ENCODE measurements at regions not wholly inside any gene's neighbourhood (a gene's known extent, or its start where the extent isn't known, plus 50 kb on each side); places are given as distances from the start of the nearest gene placed in this dataset.

DNA sequence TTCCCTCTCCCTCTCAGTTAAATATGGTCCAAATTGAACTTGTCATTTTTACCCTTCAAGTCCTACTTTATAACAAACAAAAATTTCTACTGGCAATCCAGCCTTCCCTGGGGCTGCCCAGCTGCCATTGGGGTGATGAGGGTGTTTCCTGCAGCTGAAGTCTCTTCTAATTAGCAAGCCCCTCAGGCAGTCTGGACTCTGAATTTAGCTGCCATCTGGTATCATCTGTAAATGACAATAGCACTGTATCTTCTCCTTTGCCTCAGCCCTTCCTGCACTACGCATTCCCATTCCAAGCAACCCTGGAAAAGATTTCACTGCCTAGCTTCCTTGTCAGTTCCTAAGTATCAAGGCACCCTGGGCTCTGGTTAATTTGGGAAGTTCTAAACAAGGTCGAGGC lies 331.1 kb upstream of the KLF12 start:
- Mint-ChIP-seq H3K9me3 (no peaks in the 10 kb centered on the region), H3K27ac (no peak overlapping the region), H3K36me3 (no peaks in the 10 kb centered on the region), H3K4me3 (no peak overlapping the region), H3K4me1 (no peaks in the 10 kb centered on the region), H3K27me3 (peaks cover 15 to 20% of the 10 kb centered on the region in 2 donors)
- H3K27me3 ChIP-seq (replicated peaks in 1 of 2; ENCODE audit: control insufficient read depth in 2 of 2, extremely low read depth in 1 of 2, insufficient read depth in 2 of 2, low read length in 1 of 2), result no peaks in the 10 kb centered on the region
- 50% methylated on average over 2 of the region's 2 CpGs for WGBS (ENCODE audit: insufficient coverage)
- no peak overlapping the region for H3K27ac ChIP-seq (ENCODE audit: low read length)
- no peak overlapping the region for H3K4me3 ChIP-seq (ENCODE audit: control insufficient read depth in 1 of 2, extremely low read depth in 1 of 2, low read length in 1 of 2)
- no peaks in the 10 kb centered on the region for H3K36me3 ChIP-seq (ENCODE audit: control insufficient read depth in 2 of 2, extremely low read depth in 1 of 2, insufficient read depth in 1 of 2, low read length in 1 of 2)
- ATAC-seq (replicated peaks in 1 of 4), result no peak
- POLR2A ChIA-PET, result no interaction called here
- DNase-seq, result no peak
- H3K9me3 ChIP-seq, result no peaks in the 10 kb centered on the region
- H3K4me1 ChIP-seq (ENCODE audit: control insufficient read depth in 1 of 2, extremely low read depth in 1 of 2, insufficient read depth in 2 of 2, low read length in 2 of 2), result no peaks in the 10 kb centered on the region
- CTCF ChIA-PET, result no interaction called here

DNA sequence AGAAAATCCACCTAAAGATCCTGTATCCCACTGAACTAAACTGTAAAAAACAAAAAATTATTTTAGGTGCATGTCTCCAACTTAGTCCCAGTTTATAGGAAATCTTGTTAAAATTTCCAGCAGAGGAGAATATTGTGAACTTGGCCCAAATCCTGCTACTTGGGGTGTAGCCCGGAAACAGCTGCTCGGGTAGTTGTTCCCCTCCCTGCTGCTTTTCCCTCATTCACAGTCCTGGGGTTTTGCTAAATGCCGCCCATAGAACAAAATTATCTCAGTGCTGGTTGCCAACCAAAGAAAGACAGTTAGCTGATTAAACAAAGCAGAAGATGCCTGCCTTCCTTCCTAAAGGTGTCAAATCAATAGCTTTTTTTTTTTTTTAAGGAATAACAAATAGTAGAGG lies 330.5 kb upstream of the KLF12 start:
- no peak for DNase-seq
- Mint-ChIP-seq H3K27me3 (peaks cover 15 to 18% of the 10 kb centered on the region in 2 donors), H3K4me3 (no peak overlapping the region), H3K4me1 (no peaks in the 10 kb centered on the region), H3K36me3 (no peaks in the 10 kb centered on the region), H3K27ac (no peak overlapping the region), H3K9me3 (no peaks in the 10 kb centered on the region)
- H3K4me3 ChIP-seq (ENCODE audit: control insufficient read depth in 1 of 2, extremely low read depth in 1 of 2, low read length in 1 of 2), result no peak overlapping the region
- H3K4me1 ChIP-seq (ENCODE audit: control insufficient read depth in 1 of 2, extremely low read depth in 1 of 2, insufficient read depth in 2 of 2, low read length in 2 of 2), result no peaks in the 10 kb centered on the region
- no peak overlapping the region for H3K27ac ChIP-seq (ENCODE audit: low read length)
- no peaks in the 10 kb centered on the region for H3K27me3 ChIP-seq (replicated peaks in 1 of 2; ENCODE audit: control insufficient read depth in 2 of 2, extremely low read depth in 1 of 2, insufficient read depth in 2 of 2, low read length in 1 of 2)
- WGBS (ENCODE audit: insufficient coverage), result 93% methylated on average over 3 of the region's 3 CpGs
- ChIA-PET POLR2A (no interaction called here), CTCF (no interaction called here)
- H3K36me3 ChIP-seq (ENCODE audit: control insufficient read depth in 2 of 2, extremely low read depth in 1 of 2, insufficient read depth in 1 of 2, low read length in 1 of 2), result no peaks in the 10 kb centered on the region
- no peak for ATAC-seq (replicated peaks in 1 of 4)
- no peaks in the 10 kb centered on the region for H3K9me3 ChIP-seq

DNA sequence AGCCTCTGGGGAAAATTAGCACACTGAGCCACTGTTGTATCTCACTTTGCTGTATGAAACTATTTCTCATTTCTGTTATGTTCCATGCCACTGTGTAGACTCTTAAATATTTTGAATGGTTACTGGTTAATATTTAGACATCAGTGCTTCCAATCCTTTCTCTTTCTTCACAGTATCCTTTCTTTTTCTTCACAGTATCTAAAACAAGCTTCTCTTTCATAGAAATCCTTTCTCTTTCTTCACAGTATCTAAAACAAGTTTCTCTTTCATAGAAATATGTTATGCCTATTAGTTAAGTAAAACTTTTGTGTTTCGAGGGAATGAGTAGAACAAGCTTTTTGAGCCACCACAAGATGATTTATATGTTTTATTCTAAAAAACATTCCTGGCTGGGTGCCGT lies 326.8 kb upstream of the KLF12 start:
- Histone ChIP-seq H3K4me3 (ENCODE audit: control insufficient read depth in 1 of 2, extremely low read depth in 1 of 2, low read length in 1 of 2) (no peak overlapping the region), H3K36me3 (ENCODE audit: control insufficient read depth in 2 of 2, extremely low read depth in 1 of 2, insufficient read depth in 1 of 2, low read length in 1 of 2) (no peaks in the 10 kb centered on the region), H3K27me3 (replicated peaks in 1 of 2; ENCODE audit: control insufficient read depth in 2 of 2, extremely low read depth in 1 of 2, insufficient read depth in 2 of 2, low read length in 1 of 2) (peaks cover 0 to 5% of the 10 kb centered on the region in 2 experiments), H3K4me1 (ENCODE audit: control insufficient read depth in 1 of 2, extremely low read depth in 1 of 2, insufficient read depth in 2 of 2, low read length in 2 of 2) (no peaks in the 10 kb centered on the region), H3K9me3 (no peaks in the 10 kb centered on the region), H3K27ac (ENCODE audit: low read length) (no peak overlapping the region)
- peaks cover 5 to 15% of the 10 kb centered on the region in 2 donors for H3K27me3 Mint-ChIP-seq
- POLR2A ChIA-PET, result no interaction called here
- no peak for DNase-seq
- H3K36me3 Mint-ChIP-seq, result no peaks in the 10 kb centered on the region
- ATAC-seq (replicated peaks in 1 of 4), result no peak
- no peak overlapping the region for H3K27ac Mint-ChIP-seq
- no peaks in the 10 kb centered on the region for H3K9me3 Mint-ChIP-seq
- no peaks in the 10 kb centered on the region for H3K4me1 Mint-ChIP-seq
- CTCF ChIA-PET, result no interaction called here
- WGBS (ENCODE audit: insufficient coverage), result no CpG with 5 or more reads among the region's 2 CpGs
- H3K4me3 Mint-ChIP-seq, result no peak overlapping the region

DNA sequence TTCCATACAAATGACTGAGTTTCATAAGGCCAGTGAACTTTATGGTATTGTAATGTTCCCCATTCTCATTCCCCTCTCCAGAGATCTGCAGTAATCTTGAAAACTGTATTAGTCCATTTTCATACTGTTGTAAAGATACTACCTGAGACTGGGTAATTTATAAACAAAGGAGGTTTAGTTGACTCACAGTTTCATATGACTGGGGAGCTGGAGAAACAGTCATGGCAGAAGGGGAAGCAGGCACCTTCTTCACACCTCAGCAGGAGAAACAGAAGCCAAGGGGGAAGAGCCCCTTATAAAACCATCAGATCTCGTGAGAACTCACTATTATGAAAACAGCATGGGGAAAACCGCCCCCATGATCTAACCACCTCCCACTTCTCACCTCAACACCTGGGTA lies 318.7 kb upstream of the KLF12 start:
- no CpG with 5 or more reads among the region's 2 CpGs for WGBS (ENCODE audit: insufficient coverage)
- Mint-ChIP-seq H3K4me1 (no peaks in the 10 kb centered on the region), H3K27ac (no peak overlapping the region), H3K27me3 (peaks cover 9 to 28% of the 10 kb centered on the region in 2 donors), H3K4me3 (no peak overlapping the region), H3K9me3 (peaks cover 3 to 21% (median 4%) of the 10 kb centered on the region in 3 donors), H3K36me3 (peaks cover 5% of the 10 kb centered on the region)
- no peaks in the 10 kb centered on the region for H3K36me3 ChIP-seq (ENCODE audit: control insufficient read depth in 2 of 2, extremely low read depth in 1 of 2, insufficient read depth in 1 of 2, low read length in 1 of 2)
- ATAC-seq (replicated peaks in 1 of 4) (no peak), DNase-seq (no peak)
- H3K27ac ChIP-seq (ENCODE audit: low read length), result no peak overlapping the region
- no peak overlapping the region for H3K4me3 ChIP-seq (ENCODE audit: control insufficient read depth in 1 of 2, extremely low read depth in 1 of 2, low read length in 1 of 2)
- H3K9me3 ChIP-seq, result no peaks in the 10 kb centered on the region
- ChIA-PET POLR2A (no interaction called here), CTCF (no interaction called here)
- H3K27me3 ChIP-seq (replicated peaks in 1 of 2; ENCODE audit: control insufficient read depth in 2 of 2, extremely low read depth in 1 of 2, insufficient read depth in 2 of 2, low read length in 1 of 2), result peaks cover 0 to 2% of the 10 kb centered on the region in 2 experiments
- H3K4me1 ChIP-seq (ENCODE audit: control insufficient read depth in 1 of 2, extremely low read depth in 1 of 2, insufficient read depth in 2 of 2, low read length in 2 of 2), result no peaks in the 10 kb centered on the region

DNA sequence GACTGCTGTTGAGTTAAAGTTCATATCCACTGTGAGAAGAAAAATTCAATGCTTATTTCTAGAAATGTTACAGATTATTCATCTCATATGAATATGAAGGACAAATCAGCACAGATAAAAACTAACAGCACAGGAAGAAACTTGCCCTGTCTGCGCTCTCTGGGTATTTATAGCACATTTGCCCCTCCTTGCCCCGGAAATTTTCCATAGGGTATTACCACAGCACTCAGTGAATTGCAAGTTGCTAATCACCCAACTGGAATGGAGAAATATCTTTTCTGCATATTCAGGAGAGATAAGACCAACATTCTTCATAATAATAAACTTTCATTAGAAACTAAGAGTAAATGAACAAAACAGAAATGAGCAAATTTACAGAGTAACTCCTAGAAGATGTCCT lies 318.0 kb upstream of the KLF12 start:
- H3K27ac Mint-ChIP-seq, result no peak overlapping the region
- H3K9me3 ChIP-seq, result no peaks in the 10 kb centered on the region
- POLR2A ChIA-PET, result no interaction called here
- H3K27me3 Mint-ChIP-seq, result peaks cover 13 to 27% of the 10 kb centered on the region in 2 donors
- no peaks in the 10 kb centered on the region for H3K4me1 ChIP-seq (ENCODE audit: control insufficient read depth in 1 of 2, extremely low read depth in 1 of 2, insufficient read depth in 2 of 2, low read length in 2 of 2)
- peaks cover 9% of the 10 kb centered on the region for H3K36me3 Mint-ChIP-seq
- H3K9me3 Mint-ChIP-seq, result peaks cover 3 to 21% (median 4%) of the 10 kb centered on the region in 3 donors
- WGBS (ENCODE audit: insufficient coverage), result no CpG with 5 or more reads among the region's 2 CpGs
- no peaks in the 10 kb centered on the region for H3K36me3 ChIP-seq (ENCODE audit: control insufficient read depth in 2 of 2, extremely low read depth in 1 of 2, insufficient read depth in 1 of 2, low read length in 1 of 2)
- no peak overlapping the region for H3K4me3 ChIP-seq (ENCODE audit: control insufficient read depth in 1 of 2, extremely low read depth in 1 of 2, low read length in 1 of 2)
- no peaks in the 10 kb centered on the region for H3K4me1 Mint-ChIP-seq
- DNase-seq, result no peak
- H3K27ac ChIP-seq (ENCODE audit: low read length), result no peak overlapping the region
- H3K4me3 Mint-ChIP-seq, result no peak overlapping the region
- H3K27me3 ChIP-seq (replicated peaks in 1 of 2; ENCODE audit: control insufficient read depth in 2 of 2, extremely low read depth in 1 of 2, insufficient read depth in 2 of 2, low read length in 1 of 2), result peaks cover 0 to 2% of the 10 kb centered on the region in 2 experiments
- no peak for ATAC-seq (replicated peaks in 1 of 4)
- CTCF ChIA-PET, result no interaction called here

DNA sequence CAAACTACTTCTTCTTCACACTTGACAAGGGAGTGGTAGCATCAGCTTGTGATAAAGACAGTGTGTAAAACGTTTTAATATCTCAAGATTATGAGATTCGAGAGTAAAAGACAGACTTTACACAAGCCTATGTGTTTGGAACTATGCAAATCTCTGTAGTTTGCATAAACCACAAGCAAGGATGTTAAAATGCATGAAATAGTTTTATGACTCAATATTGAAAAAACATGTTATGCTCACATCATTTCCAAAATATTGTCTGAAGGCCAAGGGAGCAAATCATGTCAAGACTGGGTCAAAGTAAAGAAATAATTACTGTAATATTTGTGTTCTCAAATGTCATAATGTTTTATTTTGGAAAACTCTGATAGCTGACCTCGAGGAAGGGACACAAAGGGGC lies 316.8 kb upstream of the KLF12 start:
- ChIA-PET CTCF (no interaction called here), POLR2A (no interaction called here)
- Histone ChIP-seq H3K36me3 (ENCODE audit: control insufficient read depth in 2 of 2, extremely low read depth in 1 of 2, insufficient read depth in 1 of 2, low read length in 1 of 2) (no peaks in the 10 kb centered on the region), H3K27ac (ENCODE audit: low read length) (no peak overlapping the region), H3K27me3 (replicated peaks in 1 of 2; ENCODE audit: control insufficient read depth in 2 of 2, extremely low read depth in 1 of 2, insufficient read depth in 2 of 2, low read length in 1 of 2) (peaks cover 0 to 2% of the 10 kb centered on the region in 2 experiments), H3K4me3 (ENCODE audit: control insufficient read depth in 1 of 2, extremely low read depth in 1 of 2, low read length in 1 of 2) (no peak overlapping the region), H3K9me3 (no peaks in the 10 kb centered on the region), H3K4me1 (ENCODE audit: control insufficient read depth in 1 of 2, extremely low read depth in 1 of 2, insufficient read depth in 2 of 2, low read length in 2 of 2) (no peaks in the 10 kb centered on the region)
- DNase-seq (no peak), ATAC-seq (replicated peaks in 1 of 4) (no peak)
- no CpG with 5 or more reads among the region's 3 CpGs for WGBS (ENCODE audit: insufficient coverage)
- Mint-ChIP-seq H3K9me3 (peaks cover 3 to 21% (median 4%) of the 10 kb centered on the region in 3 donors), H3K36me3 (peaks cover 9% of the 10 kb centered on the region), H3K27me3 (peaks cover 13 to 25% of the 10 kb centered on the region in 2 donors), H3K27ac (no peak overlapping the region), H3K4me1 (no peaks in the 10 kb centered on the region), H3K4me3 (no peak overlapping the region)

DNA sequence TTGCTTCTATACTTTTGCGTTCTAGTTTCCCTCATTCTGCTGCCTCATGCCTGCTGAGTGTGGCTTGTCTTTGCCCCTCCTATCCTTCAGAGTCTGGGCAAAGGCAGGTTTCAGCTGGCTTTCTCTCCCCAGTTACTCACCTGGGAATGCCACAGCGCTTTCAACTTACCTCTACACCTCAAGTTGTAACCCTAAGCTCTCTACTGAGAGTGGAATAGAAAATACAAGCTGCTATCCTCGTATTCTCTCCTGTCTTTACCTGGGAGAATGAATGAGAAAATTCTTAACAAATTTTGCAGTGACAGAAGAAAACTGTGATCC lies 316.3 kb upstream of the KLF12 start:
- Mint-ChIP-seq H3K4me3 (no peak overlapping the region), H3K9me3 (peaks cover 3 to 21% (median 4%) of the 10 kb centered on the region in 3 donors), H3K27ac (no peak overlapping the region), H3K27me3 (peaks cover 16 to 21% of the 10 kb centered on the region in 2 donors), H3K36me3 (peaks cover 9% of the 10 kb centered on the region), H3K4me1 (no peaks in the 10 kb centered on the region)
- 100% methylated on average over 1 of the region's 3 CpGs for WGBS (ENCODE audit: insufficient coverage)
- no peak overlapping the region for H3K27ac ChIP-seq (ENCODE audit: low read length)
- CTCF ChIA-PET, result no interaction called here
- no peaks in the 10 kb centered on the region for H3K36me3 ChIP-seq (ENCODE audit: control insufficient read depth in 2 of 2, extremely low read depth in 1 of 2, insufficient read depth in 1 of 2, low read length in 1 of 2)
- DNase-seq, result no peak
- H3K27me3 ChIP-seq (replicated peaks in 1 of 2; ENCODE audit: control insufficient read depth in 2 of 2, extremely low read depth in 1 of 2, insufficient read depth in 2 of 2, low read length in 1 of 2), result peaks cover 0 to 2% of the 10 kb centered on the region in 2 experiments
- H3K9me3 ChIP-seq, result no peaks in the 10 kb centered on the region
- POLR2A ChIA-PET, result no interaction called here
- H3K4me1 ChIP-seq (ENCODE audit: control insufficient read depth in 1 of 2, extremely low read depth in 1 of 2, insufficient read depth in 2 of 2, low read length in 2 of 2), result no peaks in the 10 kb centered on the region
- ATAC-seq (replicated peaks in 1 of 4), result no peak
- no peak overlapping the region for H3K4me3 ChIP-seq (ENCODE audit: control insufficient read depth in 1 of 2, extremely low read depth in 1 of 2, low read length in 1 of 2)
